ENCODE measurements at regions not wholly inside any gene's neighbourhood (a gene's known extent, or its start where the extent isn't known, plus 50 kb on each side); places are given as distances from the start of the nearest gene placed in this dataset.
"Not testable (repeated sequence)": the region's sequence is repeated elsewhere in the genome, so short reads cannot be mapped to it uniquely, and the experiment has no call there.

DNA sequence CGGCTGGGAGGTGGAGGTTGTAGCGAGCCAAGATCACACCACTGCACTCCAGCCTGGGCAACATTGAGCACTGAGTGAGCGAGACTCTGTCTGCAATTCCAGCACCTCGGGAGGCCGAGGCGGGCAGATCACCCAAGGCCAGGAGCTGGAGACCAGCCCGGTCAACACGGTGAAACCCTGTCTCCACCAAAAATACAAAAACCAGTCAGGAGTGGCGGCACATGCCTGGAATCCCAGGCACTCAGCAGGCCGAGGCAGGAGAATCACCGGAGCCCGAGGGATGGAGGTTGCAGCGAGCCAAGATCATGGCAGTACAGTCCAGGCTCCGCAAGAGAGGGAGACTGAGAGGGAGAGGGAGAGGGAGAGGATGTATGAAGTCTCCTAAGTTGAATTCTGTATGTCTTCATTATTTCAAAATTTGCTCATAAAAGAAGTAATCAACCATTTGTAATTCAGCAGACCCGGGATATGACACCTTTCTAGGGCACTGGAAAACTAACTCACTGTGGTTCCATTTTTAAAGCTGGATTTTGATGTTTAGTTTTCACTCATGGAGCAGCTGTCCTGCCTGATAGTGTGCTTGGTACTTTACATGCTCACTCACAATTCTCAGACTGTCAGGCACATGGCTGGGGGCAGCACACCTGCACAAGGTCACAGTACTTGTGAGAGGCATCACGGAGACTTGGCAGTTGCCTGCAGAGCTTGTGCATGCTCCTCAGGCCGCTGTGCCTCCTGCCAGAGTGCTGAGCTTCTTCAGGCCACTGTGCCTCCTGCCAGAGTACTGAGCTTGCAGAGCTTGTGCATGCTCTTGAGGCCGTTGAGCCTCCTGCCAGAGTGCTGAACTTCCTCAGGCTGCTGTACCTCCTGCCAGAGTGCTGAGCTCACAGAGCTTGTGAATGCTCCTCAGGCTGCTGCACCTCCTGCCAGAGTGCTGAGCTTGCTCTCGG, 106.2 kb downstream of the ERMARD start:
- Histone ChIP-seq H3K79me2 (ENCODE audit: control insufficient read depth, low read length) (no peaks in the 10 kb centered on the region), H3K4me1 (ENCODE audit: control insufficient read depth, low read length) (peaks cover 29% of the 10 kb centered on the region), H3K27ac (ENCODE audit: low read depth, low read length) (no peak overlapping the region), H3K36me3 (ENCODE audit: control insufficient read depth, low read length) (no peaks in the 10 kb centered on the region), H3K9me2 (replicated peaks; ENCODE audit: control insufficient read depth, low read length) (no peaks in the 10 kb centered on the region), H4K20me1 (ENCODE audit: control insufficient read depth, insufficient read depth, low read depth, low read length) (no peaks in the 10 kb centered on the region), H3K4me3 (ENCODE audit: low read length) (no peak overlapping the region), H3F3A (ENCODE audit: control insufficient read depth, insufficient read depth) (no peaks in the 10 kb centered on the region), H3K4me2 (ENCODE audit: low read length) (no peak overlapping the region), H3K27me3 (ENCODE audit: control insufficient read depth, low read length) (no peaks in the 10 kb centered on the region), H3K9me3 (ENCODE audit: control insufficient read depth, insufficient read depth, low read length) (peaks cover 20% of the 10 kb centered on the region)
- TF ChIP-seq, protein P1, sequence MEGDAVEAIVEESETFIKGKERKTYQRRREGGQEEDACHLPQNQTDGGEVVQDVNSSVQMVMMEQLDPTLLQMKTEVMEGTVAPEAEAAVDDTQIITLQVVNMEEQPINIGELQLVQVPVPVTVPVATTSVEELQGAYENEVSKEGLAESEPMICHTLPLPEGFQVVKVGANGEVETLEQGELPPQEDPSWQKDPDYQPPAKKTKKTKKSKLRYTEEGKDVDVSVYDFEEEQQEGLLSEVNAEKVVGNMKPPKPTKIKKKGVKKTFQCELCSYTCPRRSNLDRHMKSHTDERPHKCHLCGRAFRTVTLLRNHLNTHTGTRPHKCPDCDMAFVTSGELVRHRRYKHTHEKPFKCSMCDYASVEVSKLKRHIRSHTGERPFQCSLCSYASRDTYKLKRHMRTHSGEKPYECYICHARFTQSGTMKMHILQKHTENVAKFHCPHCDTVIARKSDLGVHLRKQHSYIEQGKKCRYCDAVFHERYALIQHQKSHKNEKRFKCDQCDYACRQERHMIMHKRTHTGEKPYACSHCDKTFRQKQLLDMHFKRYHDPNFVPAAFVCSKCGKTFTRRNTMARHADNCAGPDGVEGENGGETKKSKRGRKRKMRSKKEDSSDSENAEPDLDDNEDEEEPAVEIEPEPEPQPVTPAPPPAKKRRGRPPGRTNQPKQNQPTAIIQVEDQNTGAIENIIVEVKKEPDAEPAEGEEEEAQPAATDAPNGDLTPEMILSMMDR (IDR thresholded peaks at IDR 0.05; ENCODE audit: low read depth, low read length, poor library complexity, severe bottlenecking) = no peak
- TF ChIP-seq EZH2phosphoT487 (IDR thresholded peaks at IDR 0.05; ENCODE audit: borderline replicate concordance, low read length) = no peak

DNA sequence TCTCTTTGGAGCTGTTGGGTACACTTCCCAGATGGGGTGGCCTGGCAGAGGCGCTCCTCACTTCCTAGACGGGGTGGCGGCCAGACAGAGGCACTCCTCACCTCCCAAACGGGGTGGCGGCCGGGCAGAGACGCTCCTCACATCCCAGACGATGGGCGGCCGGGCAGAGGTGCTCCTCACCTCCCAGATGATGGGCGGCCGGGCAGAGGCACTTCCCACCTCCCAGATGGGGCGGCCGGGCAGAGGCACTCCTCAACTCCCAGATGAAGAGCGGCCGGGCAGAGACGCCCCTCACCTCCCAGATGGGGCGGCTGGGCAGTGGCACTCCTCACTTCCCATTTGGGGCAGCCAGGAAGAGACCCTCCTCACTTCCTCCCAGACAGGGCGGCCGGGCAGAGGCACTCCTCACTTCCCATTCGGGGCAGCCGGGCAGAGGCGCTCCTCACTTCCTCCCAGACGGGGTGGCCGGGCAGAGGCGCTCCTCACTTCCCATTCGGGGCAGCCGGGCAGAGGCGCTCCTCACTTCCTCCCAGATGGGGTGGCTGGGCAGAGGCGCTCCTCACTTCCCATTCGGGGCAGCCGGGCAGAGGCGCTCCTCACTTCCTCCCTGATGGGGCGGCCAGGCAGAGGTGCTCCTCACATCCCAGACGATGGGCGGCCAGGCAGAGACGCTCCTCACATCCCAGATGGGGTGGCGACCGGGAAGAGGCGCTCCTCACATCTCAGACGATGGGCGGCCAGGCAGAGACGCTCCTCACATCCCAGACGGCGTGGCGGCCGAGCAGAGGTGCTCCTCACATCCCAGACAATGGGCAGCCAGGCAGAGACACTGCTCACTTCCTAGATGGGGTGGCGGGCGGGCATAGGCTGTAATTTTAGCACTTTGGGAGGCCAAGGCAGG, 105.3 kb downstream of the ERMARD start:
- H3K27ac ChIP-seq (ENCODE audit: low read depth, low read length); H4K20me1 ChIP-seq (ENCODE audit: control insufficient read depth, insufficient read depth, low read depth, low read length); H3F3A ChIP-seq (ENCODE audit: control insufficient read depth, insufficient read depth); H3K9me2 ChIP-seq (replicated peaks; ENCODE audit: control insufficient read depth, low read length); H3K36me3 ChIP-seq (ENCODE audit: control insufficient read depth, low read length); H3K4me2 ChIP-seq (ENCODE audit: low read length); H3K4me3 ChIP-seq (ENCODE audit: low read length); H3K27me3 ChIP-seq (ENCODE audit: control insufficient read depth, low read length); H3K79me2 ChIP-seq (ENCODE audit: control insufficient read depth, low read length): not testable (repeated sequence)
- peaks cover 20% of the 10 kb centered on the region for H3K9me3 ChIP-seq (ENCODE audit: control insufficient read depth, insufficient read depth, low read length)
- peaks cover 20% of the 10 kb centered on the region for H3K4me1 ChIP-seq (ENCODE audit: control insufficient read depth, low read length)

DNA sequence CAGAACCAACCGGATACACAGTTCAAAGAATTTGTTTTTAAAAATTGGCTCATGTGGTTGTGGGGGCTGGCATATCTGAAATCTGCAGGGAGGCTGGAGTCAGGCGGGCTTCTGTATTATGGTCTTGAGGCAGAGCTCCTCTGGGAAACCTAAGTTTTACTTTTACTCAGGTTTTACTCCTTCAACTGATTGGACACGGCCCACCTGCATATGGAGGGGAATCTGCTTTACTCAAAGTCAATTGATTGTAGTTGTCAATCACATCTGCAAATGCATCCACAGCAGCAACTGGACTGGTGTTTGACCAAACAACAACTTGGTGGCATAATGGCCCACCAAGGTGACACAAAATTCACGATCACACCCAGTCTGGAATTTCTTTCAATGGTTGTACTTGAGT, 103.4 kb downstream of the ERMARD start:
- Histone ChIP-seq H3K27ac (ENCODE audit: low read depth, low read length) (no peak overlapping the region), H4K20me1 (ENCODE audit: control insufficient read depth, insufficient read depth, low read depth, low read length) (no peaks in the 10 kb centered on the region), H3K27me3 (ENCODE audit: control insufficient read depth, low read length) (no peaks in the 10 kb centered on the region), H3K9me2 (replicated peaks; ENCODE audit: control insufficient read depth, low read length) (no peaks in the 10 kb centered on the region), H3K36me3 (ENCODE audit: control insufficient read depth, low read length) (no peaks in the 10 kb centered on the region), H3K4me2 (ENCODE audit: low read length) (no peak overlapping the region), H3K79me2 (ENCODE audit: control insufficient read depth, low read length) (no peaks in the 10 kb centered on the region), H3K4me1 (ENCODE audit: control insufficient read depth, low read length) (peaks cover 3% of the 10 kb centered on the region), H3K9me3 (ENCODE audit: control insufficient read depth, insufficient read depth, low read length) (peaks cover 20% of the 10 kb centered on the region), H3K4me3 (ENCODE audit: low read length) (no peak overlapping the region), H3F3A (ENCODE audit: control insufficient read depth, insufficient read depth) (no peaks in the 10 kb centered on the region)
- TF ChIP-seq, protein P1 (IDR thresholded peaks at IDR 0.05; ENCODE audit: low read depth, low read length, poor library complexity, severe bottlenecking) = no peak
- no peak for TF ChIP-seq EZH2phosphoT487 (IDR thresholded peaks at IDR 0.05; ENCODE audit: borderline replicate concordance, low read length)
